H9 (cell line): ENCODE measurements at regions not wholly inside any gene's neighbourhood (a gene's known extent, or its start where the extent isn't known, plus 50 kb on each side); places are given as distances from the start of the nearest gene placed in this dataset.
"Not testable (repeated sequence)": the region's sequence is repeated elsewhere in the genome, so short reads cannot be mapped to it uniquely, and the experiment has no call there.

Experiments used
- DNase-seq: peaks from one replicate; pipeline ENCODE4 v3.0.0-alpha.2; 2017
- H2AFZ ChIP-seq: one replicate; pipeline ENCODE4 v1.6.1; 2013; ENCODE audit warnings: mild to moderate bottlenecking, low read length, control low read depth, moderate library complexity
- H2AK5ac ChIP-seq: 2 replicates; pipeline ENCODE4 v1.6.1; 2013; ENCODE audit warnings: low read length, control low read depth, mixed read lengths; ENCODE audit not compliant: insufficient read length
- H2BK120ac ChIP-seq: one replicate; pipeline ENCODE4 v1.6.1; 2013; ENCODE audit warnings: low read depth, mild to moderate bottlenecking, low read length, control low read depth, inconsistent platforms; ENCODE audit not compliant: poor library complexity, severe bottlenecking
- H2BK12ac ChIP-seq: 2 replicates; pipeline ENCODE4 v1.6.1; 2013; ENCODE audit warnings: low read length, control low read depth, mixed read lengths, low read depth; ENCODE audit not compliant: insufficient read length
- H2BK15ac ChIP-seq: 2 replicates; pipeline ENCODE4 v1.6.1; 2013; ENCODE audit warnings: low read depth, low read length, control low read depth
- H2BK20ac ChIP-seq: one replicate; pipeline ENCODE4 v1.6.1; 2013; ENCODE audit warnings: low read depth, mild to moderate bottlenecking, low read length, control low read depth, inconsistent platforms; ENCODE audit not compliant: poor library complexity, severe bottlenecking
- H2BK5ac ChIP-seq: 2 replicates; pipeline ENCODE4 v1.6.1; 2013; ENCODE audit warnings: low read length, control low read depth, mixed read lengths; ENCODE audit not compliant: insufficient read length
- H3K14ac ChIP-seq: 2 replicates; pipeline ENCODE4 v1.6.1; 2013; ENCODE audit warnings: low read length, control low read depth; ENCODE audit not compliant: insufficient read depth
- H3K18ac ChIP-seq: 2 replicates; pipeline ENCODE4 v1.6.1; 2013; ENCODE audit warnings: low read depth, mild to moderate bottlenecking, mixed read lengths, low read length, control low read depth; ENCODE audit not compliant: insufficient read length
- H3K23ac ChIP-seq: 2 replicates; pipeline ENCODE4 v1.6.1; 2013; ENCODE audit warnings: low read length, control low read depth, mixed read lengths, low read depth; ENCODE audit not compliant: insufficient read length
- H3K23me2 ChIP-seq: 2 replicates; pipeline ENCODE4 v1.6.1; 2013; ENCODE audit warnings: low read depth, mild to moderate bottlenecking, mixed read lengths, low read length, control low read depth; ENCODE audit not compliant: insufficient read length, poor library complexity, severe bottlenecking
- H3K27ac ChIP-seq: 2 replicates; pipeline ENCODE4 v1.5.1; 2013; ENCODE audit warnings: low read length, control low read depth, mixed read lengths, low read depth; ENCODE audit not compliant: insufficient read length
- H3K27me3 ChIP-seq: 2 replicates; pipeline ENCODE4 v1.6.1; 2013; ENCODE audit warnings: low read length, control low read depth, inconsistent platforms; ENCODE audit not compliant: insufficient read depth
- H3K4ac ChIP-seq: 2 replicates; pipeline ENCODE4 v1.6.1; 2013; ENCODE audit warnings: low read depth, mild to moderate bottlenecking, control low read depth, inconsistent platforms, low read length, moderate library complexity
- H3K4me1 ChIP-seq: 2 replicates; pipeline ENCODE4 v1.6.1; 2013; ENCODE audit warnings: low read length, control low read depth, inconsistent platforms; ENCODE audit not compliant: insufficient read depth
- H3K4me2 ChIP-seq: 2 replicates; pipeline ENCODE4 v1.6.1; 2013; ENCODE audit warnings: low read length, control low read depth, mixed read lengths; ENCODE audit not compliant: insufficient read length, insufficient read depth
- H3K56ac ChIP-seq: 2 replicates; pipeline ENCODE4 v1.6.1; 2013; ENCODE audit warnings: low read depth, mild to moderate bottlenecking, mixed read lengths, low read length, control low read depth; ENCODE audit not compliant: insufficient read length
- H3K79me1 ChIP-seq: 2 replicates; pipeline ENCODE4 v1.6.1; 2013; ENCODE audit warnings: low read depth, mild to moderate bottlenecking, moderate library complexity, low read length, control low read depth, inconsistent platforms; ENCODE audit not compliant: insufficient read depth, poor library complexity, severe bottlenecking
- H3K79me2 ChIP-seq: 2 replicates; pipeline ENCODE4 v1.6.1; 2013; ENCODE audit warnings: low read length, control low read depth, inconsistent platforms; ENCODE audit not compliant: insufficient read depth
- H3K9ac ChIP-seq: 2 replicates; pipeline ENCODE4 v1.6.1; 2013; ENCODE audit warnings: low read length, control low read depth, mixed read lengths; ENCODE audit not compliant: insufficient read length; ENCODE audit errors: extremely low read depth
- H3K9me3 ChIP-seq: one replicate; pipeline ENCODE4 v1.6.1; 2013; ENCODE audit warnings: low read depth, low read length, inconsistent platforms; ENCODE audit not compliant: control insufficient read depth
- H3T11ph ChIP-seq: one replicate; pipeline ENCODE4 v1.6.1; 2013; ENCODE audit warnings: mild to moderate bottlenecking, low read length, control low read depth, inconsistent platforms
- H4K20me1 ChIP-seq: one replicate; pipeline ENCODE4 v1.6.1; 2013; ENCODE audit not compliant: control insufficient read depth, insufficient read length, insufficient read depth
- H4K5ac ChIP-seq: 2 replicates; pipeline ENCODE4 v1.6.1; 2013; ENCODE audit warnings: low read depth, mild to moderate bottlenecking, mixed read lengths, low read length, control low read depth; ENCODE audit not compliant: insufficient read length
- H4K8ac ChIP-seq: replicated peaks from 2 replicates; pipeline ENCODE4 v1.6.1; 2013; ENCODE audit warnings: low read length, control low read depth, mixed read lengths, low read depth; ENCODE audit not compliant: insufficient read length
- H4K91ac ChIP-seq: 2 replicates; pipeline ENCODE4 v1.6.1; 2013; ENCODE audit warnings: low read depth, mild to moderate bottlenecking, moderate library complexity, mixed read lengths, low read length, control low read depth; ENCODE audit not compliant: insufficient read length
- H3K27ac Mint-ChIP-seq, 3 experiments: 2 replicates in 2 of 3; 3 replicates in 1 of 3; pipeline ENCODE4 v1.8.0; 2020 to 2021; ENCODE audit warnings: mixed read lengths in 3 of 3, mild to moderate bottlenecking in 1 of 3, moderate library complexity in 1 of 3
- H3K27me3 Mint-ChIP-seq: 2 replicates; pipeline ENCODE4 v1.8.0; 2021; ENCODE audit warnings: low read depth, mild to moderate bottlenecking, moderate library complexity, mixed read lengths
- H3K36me3 Mint-ChIP-seq, 3 experiments: 2 replicates in 2 of 3; 3 replicates in 1 of 3; pipeline ENCODE4 v1.8.0; 2020 to 2021; ENCODE audit warnings: low read depth in 3 of 3, mixed read lengths in 3 of 3; ENCODE audit not compliant: insufficient read depth in 1 of 3
- H3K4me1 Mint-ChIP-seq, 2 experiments: 2 replicates each; pipeline ENCODE4 v1.8.0; 2020; ENCODE audit warnings: mixed read lengths in 2 of 2
- H3K4me3 Mint-ChIP-seq, 2 experiments: 2 replicates in 1 of 2; 3 replicates in 1 of 2; pipeline ENCODE4 v1.8.0; 2020 to 2021; ENCODE audit warnings: mild to moderate bottlenecking in 2 of 2, mixed read lengths in 2 of 2, moderate library complexity in 1 of 2
- H3K9me3 Mint-ChIP-seq, 2 experiments: 2 replicates in 1 of 2; 3 replicates in 1 of 2; pipeline ENCODE4 v1.8.0; 2020; ENCODE audit warnings: mild to moderate bottlenecking in 2 of 2, mixed read lengths in 2 of 2, moderate library complexity in 1 of 2
- CTCF ChIP-seq: fragments of 200-600 bp; sonication (generic); conservative IDR thresholded peaks from 3 replicates; pipeline ENCODE4 v1.8.0; 2021; ENCODE audit warnings: antibody characterized with exemption, mild to moderate bottlenecking
- WGBS: extraction: QIAGEN DNeasy Blood & Tissue Kit; methylation state at CpG from one replicate; pipeline ENCODE4 v1.1.7; 2013; ENCODE audit warnings: missing lambda C conversion rate, low lambda C conversion rate, mixed read lengths; ENCODE audit not compliant: insufficient read length; ENCODE audit errors: extremely low coverage; 5-methylcytosine and 5-hydroxymethylcytosine counted together

GRCh38 chr1:177869586-177869985 lies 100.3 kb downstream of the SEC16B start:
- Mint-ChIP-seq H3K4me1 (peaks cover 14 to 15% of the 10 kb centered on the region in 2 experiments), H3K4me3 (no peak overlapping the region), H3K27ac (no peak overlapping the region), H3K9me3 (no peaks in the 10 kb centered on the region), H3K27me3 (no peaks in the 10 kb centered on the region; the same call in 1 of the 2 replicates), H3K36me3 (no peaks in the 10 kb centered on the region)
- Histone ChIP-seq H4K5ac (no peak overlapping the region), H2AK5ac (no peak overlapping the region), H3K56ac (no peak overlapping the region), H2BK15ac (no peak overlapping the region), H3K4me2 (no peak overlapping the region), H3K79me1 (no peaks in the 10 kb centered on the region), H3K79me2 (no peaks in the 10 kb centered on the region), H2AFZ (no peak overlapping the region), H3K9ac (no peak overlapping the region), H3K27ac (no peak overlapping the region), H3K4me1 (no peaks in the 10 kb centered on the region), H2BK5ac (no peak overlapping the region), H3K18ac (no peak overlapping the region), H2BK20ac (no peak overlapping the region), H3K9me3 (no peaks in the 10 kb centered on the region), H3K14ac (no peak overlapping the region), H4K20me1 (no peaks in the 10 kb centered on the region), H3K23ac (no peak overlapping the region), H3K23me2 (no peaks in the 10 kb centered on the region), H3K27me3 (no peaks in the 10 kb centered on the region), H2BK12ac (no peak overlapping the region), H3T11ph (no peak overlapping the region), H2BK120ac (no peak overlapping the region), H4K8ac (no peak overlapping the region), H3K4ac (no peak overlapping the region), H4K91ac (no peak overlapping the region)
- TF ChIP-seq CTCF: no peak
- WGBS: no CpG with 5 or more reads among the region's 4 CpGs
- no peak for DNase-seq

- H2BK5ac ChIP-seq, H3K9me3 Mint-ChIP-seq, H3K23me2 ChIP-seq, H3K56ac ChIP-seq, H3K9me3 ChIP-seq, H3K79me2 ChIP-seq, H3K23ac ChIP-seq, H3K18ac ChIP-seq, H3K4me1 ChIP-seq, H4K91ac ChIP-seq, H3K27me3 Mint-ChIP-seq, H3K4me2 ChIP-seq, H2AK5ac ChIP-seq, H4K5ac ChIP-seq, H4K8ac ChIP-seq, H3K27ac ChIP-seq, H3K36me3 Mint-ChIP-seq, H2BK120ac ChIP-seq, H3K14ac ChIP-seq, H3T11ph ChIP-seq, H3K27ac Mint-ChIP-seq, H3K4ac ChIP-seq, H2BK12ac ChIP-seq, H2BK15ac ChIP-seq, H3K9ac ChIP-seq, H3K27me3 ChIP-seq, DNase-seq, H2AFZ ChIP-seq, H2BK20ac ChIP-seq, H3K79me1 ChIP-seq, H4K20me1 ChIP-seq, H3K4me3 Mint-ChIP-seq: not testable (repeated sequence)
- peaks cover 14 to 15% of the 10 kb centered on the region in 2 experiments for H3K4me1 Mint-ChIP-seq
These were observed 100.8 kb downstream of the SEC16B start for GRCh38 chr1:177869011-177869410.
